Smooth muscle cell (in vitro differentiated cells): ENCODE measurements at regions not wholly inside any gene's neighbourhood (a gene's known extent, or its start where the extent isn't known, plus 50 kb on each side); places are given as distances from the start of the nearest gene placed in this dataset.

Experiments
- DNase-seq: peaks from one replicate; lab custom pipeline; 2025; ENCODE audit not compliant: unreplicated experiment; lab: John Stamatoyannopoulos, UW
- H2AFZ ChIP-seq: fragments of 200-600 bp; sonication (generic); 2 replicates; pipeline ENCODE4 v1.6.0; 2016; ENCODE audit warnings: antibody characterized with exemption, low read depth, mild to moderate bottlenecking
- H3F3A ChIP-seq: fragments of 200-600 bp; sonication (generic); 2 replicates; pipeline ENCODE4 v1.6.0; 2017; ENCODE audit warnings: antibody characterized with exemption, low read depth
- H3K27ac ChIP-seq: fragments of 200-600 bp; sonication (generic); 2 replicates; pipeline ENCODE4 v1.5.1; 2016; ENCODE audit warnings: low read depth, mild to moderate bottlenecking
- H3K27me3 ChIP-seq: fragments of 200-600 bp; sonication (generic); 2 replicates; pipeline ENCODE4 v1.6.1; 2016; ENCODE audit warnings: low read depth, mild to moderate bottlenecking
- H3K36me3 ChIP-seq: fragments of 200-600 bp; sonication (generic); 2 replicates; pipeline ENCODE4 v1.5.1; 2016; ENCODE audit warnings: low read depth
- H3K4me1 ChIP-seq: fragments of 200-600 bp; sonication (generic); 2 replicates; pipeline ENCODE4 v1.5.1; 2016; ENCODE audit warnings: low read depth
- H3K4me2 ChIP-seq: fragments of 200-600 bp; sonication (generic); 2 replicates; pipeline ENCODE4 v1.6.0; 2016; ENCODE audit warnings: mild to moderate bottlenecking
- H3K4me3 ChIP-seq: fragments of 200-600 bp; sonication (generic); 2 replicates; pipeline ENCODE4 v1.5.1; 2016; ENCODE audit warnings: mild to moderate bottlenecking
- H3K79me2 ChIP-seq: fragments of 200-600 bp; sonication (generic); 2 replicates; pipeline ENCODE4 v1.6.0; 2016; ENCODE audit warnings: low read depth, mild to moderate bottlenecking
- H3K9ac ChIP-seq: fragments of 200-600 bp; sonication (generic); 2 replicates; pipeline ENCODE4 v1.6.0; 2016; ENCODE audit warnings: low read depth
- H3K9me3 ChIP-seq: fragments of 200-600 bp; sonication (generic); replicated peaks from 2 replicates; pipeline ENCODE4 v1.5.1; 2016; ENCODE audit warnings: low read depth
- H4K20me1 ChIP-seq: fragments of 200-600 bp; sonication (generic); 2 replicates; pipeline ENCODE4 v1.6.0; 2016; ENCODE audit warnings: low read depth
- CTCF ChIP-seq: fragments of 200-600 bp; sonication (generic); IDR thresholded peaks from 2 replicates; pipeline ENCODE4 v1.5.1; 2017; ENCODE audit warnings: borderline replicate concordance, mild to moderate bottlenecking, antibody characterized with exemption; ENCODE audit not compliant: insufficient read depth, poor library complexity, severe bottlenecking
- whole genome bisulfite sequencing: methylation state at CpG from one replicate; pipeline ENCODE4 v1.1.7; 2016; ENCODE audit warnings: low lambda C conversion rate; 5-methylcytosine and 5-hydroxymethylcytosine counted together

GRCh38 chr3:36232797-36233489, 147.4 kb upstream of the STAC start:
- no peak for DNase-seq

GRCh38 chr3:36244728-36245127, 135.6 kb upstream of the STAC start:
- no peak for TF ChIP-seq CTCF
- H4K20me1 ChIP-seq = no peaks in the 10 kb centered on the region
- H3K27ac ChIP-seq = no peak overlapping the region
- H3K9me3 ChIP-seq = no peaks in the 10 kb centered on the region
- WGBS = 93% methylated on average over 1 of the region's 1 CpG
- H3K27me3 ChIP-seq = no peaks in the 10 kb centered on the region
- H3K36me3 ChIP-seq = no peaks in the 10 kb centered on the region
- H3K79me2 ChIP-seq = no peaks in the 10 kb centered on the region
- DNase-seq = no peak
- no peak overlapping the region for H2AFZ ChIP-seq
- H3F3A ChIP-seq = no peaks in the 10 kb centered on the region
- H3K4me2 ChIP-seq = no peak overlapping the region
- H3K9ac ChIP-seq = no peak overlapping the region
- H3K4me1 ChIP-seq = no peaks in the 10 kb centered on the region
- no peak overlapping the region for H3K4me3 ChIP-seq

More at GRCh38 chr3:36232797-36233489, 147.4 kb upstream of the STAC start:
- H3F3A ChIP-seq = no peaks in the 10 kb centered on the region
- no peak overlapping the region for H2AFZ ChIP-seq
- H3K4me2 ChIP-seq = no peak overlapping the region
- no peak overlapping the region for H3K4me3 ChIP-seq
- no peaks in the 10 kb centered on the region for H3K79me2 ChIP-seq
- no peaks in the 10 kb centered on the region for H3K4me1 ChIP-seq
- H4K20me1 ChIP-seq = no peaks in the 10 kb centered on the region
- TF ChIP-seq CTCF = no peak
- H3K27me3 ChIP-seq = no peaks in the 10 kb centered on the region
- H3K36me3 ChIP-seq = no peaks in the 10 kb centered on the region
- no peaks in the 10 kb centered on the region for H3K9me3 ChIP-seq
- H3K9ac ChIP-seq = no peak overlapping the region
- H3K27ac ChIP-seq = no peak overlapping the region

- no peaks in the 10 kb centered on the region for H4K20me1 ChIP-seq
- no peak for DNase-seq
- no peaks in the 10 kb centered on the region for H3K36me3 ChIP-seq
- no peak overlapping the region for H3K4me3 ChIP-seq
- H3K27me3 ChIP-seq = no peaks in the 10 kb centered on the region
- TF ChIP-seq CTCF = no peak
- WGBS = 82% methylated on average over 3 of the region's 3 CpGs
- no peak overlapping the region for H3K4me2 ChIP-seq
- no peaks in the 10 kb centered on the region for H3K9me3 ChIP-seq
- no peak overlapping the region for H3K27ac ChIP-seq
- no peak overlapping the region for H2AFZ ChIP-seq
- no peaks in the 10 kb centered on the region for H3K4me1 ChIP-seq
- no peak overlapping the region for H3K9ac ChIP-seq
- no peaks in the 10 kb centered on the region for H3F3A ChIP-seq
- H3K79me2 ChIP-seq = no peaks in the 10 kb centered on the region
Measured at GRCh38 chr3:36248374-36248773, 131.9 kb upstream of the STAC start.

GRCh38 chr3:36250191-36250590, 130.1 kb upstream of the STAC start:
- H3K9me3 ChIP-seq = no peaks in the 10 kb centered on the region
- no peaks in the 10 kb centered on the region for H3F3A ChIP-seq
- no peak for DNase-seq
- no peak overlapping the region for H3K9ac ChIP-seq
- H4K20me1 ChIP-seq = no peaks in the 10 kb centered on the region
- no peak overlapping the region for H3K27ac ChIP-seq
- H3K4me3 ChIP-seq = no peak overlapping the region
- no peaks in the 10 kb centered on the region for H3K27me3 ChIP-seq
- H3K79me2 ChIP-seq = no peaks in the 10 kb centered on the region
- no peak overlapping the region for H2AFZ ChIP-seq
- H3K4me1 ChIP-seq = no peaks in the 10 kb centered on the region
- H3K4me2 ChIP-seq = no peak overlapping the region
- TF ChIP-seq CTCF = no peak
- no peaks in the 10 kb centered on the region for H3K36me3 ChIP-seq
- 94% methylated on average over 1 of the region's 1 CpG for WGBS
